Panc1 (cell line): ENCODE measurements at regions not wholly inside any gene's neighbourhood (a gene's known extent, or its start where the extent isn't known, plus 50 kb on each side); places are given as distances from the start of the nearest gene placed in this dataset.

Source experiments
- ATAC-seq: fragments of 200-7000 bp; cut with Tn5 transposase; 2 replicates; pipeline ENCODE4 v1.9.1; 2020; ENCODE audit warnings: mild to moderate bottlenecking, moderate library complexity
- BruUV-seq: library from RNA; stranded (reverse); fragments of 400-500 nt; replicated peaks from 2 replicates; lab custom pipeline; 2021; lab: Mats Ljungman, UMichigan
- CTCF ChIA-PET: fragments of 300-600 bp; sonication (Branson Sonifier 250); formaldehyde crosslinking; loops from one replicate; lab custom pipeline; 2022; ENCODE audit warnings: antibody characterized with exemption; lab: Charles Lee
- POLR2A ChIA-PET: fragments of 300-600 bp; sonication (Branson Sonifier 250); formaldehyde crosslinking; loops from one replicate; lab custom pipeline; 2022; ENCODE audit warnings: antibody characterized with exemption; lab: Charles Lee
- DNase-seq: peaks from one replicate; pipeline ENCODE4 v3.0.0-alpha.2; 2010; ENCODE audit warnings: low read depth, low spot score
- H3K27ac ChIP-seq: 2 replicates; pipeline ENCODE4 v1.5.1; 2011; ENCODE audit warnings: mild to moderate bottlenecking, low read length, inconsistent platforms
- H3K27me3 ChIP-seq: fragments of 200-500 bp; sonication (Bioruptor generic); 2 replicates; pipeline ENCODE4 v1.6.0; 2014; ENCODE audit warnings: low read length, inconsistent platforms; ENCODE audit not compliant: control insufficient read depth, insufficient read depth
- H3K36me3 ChIP-seq: fragments of 200-500 bp; sonication (Bioruptor generic); 2 replicates; pipeline ENCODE4 v1.5.1; 2014; ENCODE audit warnings: inconsistent platforms, mild to moderate bottlenecking, low read length, moderate library complexity; ENCODE audit not compliant: control insufficient read depth, insufficient read depth
- H3K4me1 ChIP-seq: 2 replicates; pipeline ENCODE4 v1.5.1; 2011; ENCODE audit warnings: inconsistent platforms, mild to moderate bottlenecking, low read length, moderate library complexity; ENCODE audit not compliant: control insufficient read depth, insufficient read depth
- H3K4me3 ChIP-seq, 2 experiments: 2 replicates each; pipeline ENCODE4 v1.5.1; 2011 to 2012; ENCODE audit warnings: low read depth in 2 of 2, low read length in 2 of 2, mild to moderate bottlenecking in 2 of 2, inconsistent platforms in 1 of 2, moderate library complexity in 1 of 2
- H3K9me3 ChIP-seq: fragments of 200-500 bp; sonication (Bioruptor generic); 2 replicates; pipeline ENCODE4 v1.5.1; 2014; ENCODE audit warnings: low read depth, mild to moderate bottlenecking, inconsistent platforms, low read length, moderate library complexity; ENCODE audit not compliant: control insufficient read depth, insufficient read depth
- POLR2AphosphoS5 ChIP-seq: IDR thresholded peaks from 2 replicates; pipeline ENCODE4 v1.6.1; 2012; ENCODE audit warnings: mild to moderate bottlenecking, low read depth, low read length, moderate library complexity
- SIN3A ChIP-seq: IDR thresholded peaks from 2 replicates; pipeline ENCODE4 v1.6.1; 2012; ENCODE audit warnings: low read depth, mild to moderate bottlenecking, low read length, moderate library complexity, borderline replicate concordance; ENCODE audit not compliant: insufficient read depth
- TCF7L2 ChIP-seq: IDR thresholded peaks from 2 replicates; pipeline ENCODE4 v1.6.1; 2011; ENCODE audit warnings: mild to moderate bottlenecking, low read depth, low read length, inconsistent platforms
- in situ Hi-C: cut with HindIII; loops from 2 replicates; pipeline ENCODE4 v1.10.0; 2016; ENCODE audit warnings: low sequenced_read_pairs, low pct_unique_long_range_greater_than_20kb
- intact Hi-C: fragments of 100-400 bp; cut with micrococcal nuclease; formaldehyde crosslinking; loops from one replicate; pipeline ENCODE4 v1.10.0; 2022; ENCODE audit not compliant: unreplicated experiment
- TF ChIP-seq, protein P1 (sequence below), 2 experiments: IDR thresholded peaks; 2 replicates each; pipeline ENCODE4 v1.6.1; 2011 to 2012; ENCODE audit warnings: low read depth in 2 of 2, control low read depth in 1 of 2, low read length in 1 of 2, mild to moderate bottlenecking in 1 of 2, moderate library complexity in 1 of 2; ENCODE audit not compliant: insufficient read depth in 1 of 2
- TF ChIP-seq, protein P2 (sequence below): fragments of 450-650 bp; IDR thresholded peaks from 2 replicates; pipeline ENCODE4 v1.5.1; 2017; ENCODE audit warnings: mild to moderate bottlenecking

DNA sequence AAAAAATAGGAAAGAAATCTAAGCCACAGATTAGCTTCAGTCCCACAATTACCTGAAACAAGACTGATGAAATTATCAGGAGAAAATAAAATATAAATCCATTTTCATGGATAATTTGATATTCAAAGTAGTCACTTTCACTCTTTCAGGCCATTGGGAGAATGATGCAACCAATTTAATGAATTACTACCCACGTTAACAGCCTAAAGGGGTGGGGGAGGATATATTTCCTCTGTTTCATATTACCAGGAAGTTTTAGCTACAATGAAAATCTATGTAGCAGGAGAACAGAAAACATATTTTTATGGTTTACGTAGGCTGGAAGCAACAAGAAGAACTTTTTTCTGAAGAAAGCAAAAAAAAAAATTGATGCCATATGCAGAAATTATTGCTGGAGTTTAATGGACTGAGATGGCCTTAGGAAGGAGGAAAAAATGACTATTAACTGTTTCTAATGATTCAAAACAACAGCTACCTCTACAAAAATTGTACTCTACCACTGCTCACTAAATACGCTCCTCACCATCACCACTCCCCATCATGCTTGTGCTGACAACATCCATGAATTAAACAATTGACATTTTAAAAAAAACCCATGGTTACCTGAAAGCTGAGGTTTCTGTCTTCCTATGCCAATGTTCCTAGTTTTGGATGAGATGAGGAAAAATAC lies 100.9 kb downstream of the CXXC4 start:
- TF ChIP-seq SIN3A (no peak), POLR2AphosphoS5 (no peak), TCF7L2 (no peak)
- TF ChIP-seq, protein P1, sequence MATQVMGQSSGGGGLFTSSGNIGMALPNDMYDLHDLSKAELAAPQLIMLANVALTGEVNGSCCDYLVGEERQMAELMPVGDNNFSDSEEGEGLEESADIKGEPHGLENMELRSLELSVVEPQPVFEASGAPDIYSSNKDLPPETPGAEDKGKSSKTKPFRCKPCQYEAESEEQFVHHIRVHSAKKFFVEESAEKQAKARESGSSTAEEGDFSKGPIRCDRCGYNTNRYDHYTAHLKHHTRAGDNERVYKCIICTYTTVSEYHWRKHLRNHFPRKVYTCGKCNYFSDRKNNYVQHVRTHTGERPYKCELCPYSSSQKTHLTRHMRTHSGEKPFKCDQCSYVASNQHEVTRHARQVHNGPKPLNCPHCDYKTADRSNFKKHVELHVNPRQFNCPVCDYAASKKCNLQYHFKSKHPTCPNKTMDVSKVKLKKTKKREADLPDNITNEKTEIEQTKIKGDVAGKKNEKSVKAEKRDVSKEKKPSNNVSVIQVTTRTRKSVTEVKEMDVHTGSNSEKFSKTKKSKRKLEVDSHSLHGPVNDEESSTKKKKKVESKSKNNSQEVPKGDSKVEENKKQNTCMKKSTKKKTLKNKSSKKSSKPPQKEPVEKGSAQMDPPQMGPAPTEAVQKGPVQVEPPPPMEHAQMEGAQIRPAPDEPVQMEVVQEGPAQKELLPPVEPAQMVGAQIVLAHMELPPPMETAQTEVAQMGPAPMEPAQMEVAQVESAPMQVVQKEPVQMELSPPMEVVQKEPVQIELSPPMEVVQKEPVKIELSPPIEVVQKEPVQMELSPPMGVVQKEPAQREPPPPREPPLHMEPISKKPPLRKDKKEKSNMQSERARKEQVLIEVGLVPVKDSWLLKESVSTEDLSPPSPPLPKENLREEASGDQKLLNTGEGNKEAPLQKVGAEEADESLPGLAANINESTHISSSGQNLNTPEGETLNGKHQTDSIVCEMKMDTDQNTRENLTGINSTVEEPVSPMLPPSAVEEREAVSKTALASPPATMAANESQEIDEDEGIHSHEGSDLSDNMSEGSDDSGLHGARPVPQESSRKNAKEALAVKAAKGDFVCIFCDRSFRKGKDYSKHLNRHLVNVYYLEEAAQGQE (IDR thresholded peaks at IDR 0.05; ENCODE audit: insufficient read depth in 1 of 2, low read depth in 2 of 2, low read length in 1 of 2): no peak
- TF ChIP-seq, protein P2, sequence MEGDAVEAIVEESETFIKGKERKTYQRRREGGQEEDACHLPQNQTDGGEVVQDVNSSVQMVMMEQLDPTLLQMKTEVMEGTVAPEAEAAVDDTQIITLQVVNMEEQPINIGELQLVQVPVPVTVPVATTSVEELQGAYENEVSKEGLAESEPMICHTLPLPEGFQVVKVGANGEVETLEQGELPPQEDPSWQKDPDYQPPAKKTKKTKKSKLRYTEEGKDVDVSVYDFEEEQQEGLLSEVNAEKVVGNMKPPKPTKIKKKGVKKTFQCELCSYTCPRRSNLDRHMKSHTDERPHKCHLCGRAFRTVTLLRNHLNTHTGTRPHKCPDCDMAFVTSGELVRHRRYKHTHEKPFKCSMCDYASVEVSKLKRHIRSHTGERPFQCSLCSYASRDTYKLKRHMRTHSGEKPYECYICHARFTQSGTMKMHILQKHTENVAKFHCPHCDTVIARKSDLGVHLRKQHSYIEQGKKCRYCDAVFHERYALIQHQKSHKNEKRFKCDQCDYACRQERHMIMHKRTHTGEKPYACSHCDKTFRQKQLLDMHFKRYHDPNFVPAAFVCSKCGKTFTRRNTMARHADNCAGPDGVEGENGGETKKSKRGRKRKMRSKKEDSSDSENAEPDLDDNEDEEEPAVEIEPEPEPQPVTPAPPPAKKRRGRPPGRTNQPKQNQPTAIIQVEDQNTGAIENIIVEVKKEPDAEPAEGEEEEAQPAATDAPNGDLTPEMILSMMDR: no peak
- in situ Hi-C loops: no loop called here
- no peaks in the 10 kb centered on the region for H3K36me3 ChIP-seq
- intact Hi-C loops: no loop called here
- ChIA-PET POLR2A (no interaction called here), CTCF (no interaction called here)
- no peak overlapping the region for H3K27ac ChIP-seq
- no peaks in the 10 kb centered on the region for H3K27me3 ChIP-seq
- DNase-seq: no peak
- H3K4me3 ChIP-seq: no peak overlapping the region
- H3K9me3 ChIP-seq: no peaks in the 10 kb centered on the region
- H3K4me1 ChIP-seq: no peaks in the 10 kb centered on the region
- no TSS peak for BruUV-seq
- ATAC-seq: no peak

DNA sequence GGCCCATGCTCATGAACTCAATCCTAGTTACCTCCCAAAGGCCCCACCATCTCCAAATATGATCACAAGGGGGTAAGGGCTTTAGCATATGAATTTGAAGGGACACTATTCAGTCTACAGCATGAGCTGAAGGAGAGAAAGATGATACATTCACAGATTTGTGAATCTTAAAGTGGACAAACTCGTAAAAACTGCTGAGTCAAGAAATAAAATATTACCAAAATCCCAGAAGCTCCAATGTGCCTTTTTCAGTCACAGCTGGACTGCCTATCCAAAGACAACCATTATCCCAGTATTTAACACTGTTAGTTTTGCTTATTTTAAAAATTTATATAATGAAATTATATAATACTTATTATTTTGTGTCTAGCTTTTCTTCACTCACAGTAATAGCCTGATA lies 109.0 kb downstream of the CXXC4 start:
- Histone ChIP-seq H3K9me3 (no peaks in the 10 kb centered on the region), H3K27ac (no peak overlapping the region), H3K4me1 (no peaks in the 10 kb centered on the region), H3K27me3 (no peaks in the 10 kb centered on the region), H3K36me3 (no peaks in the 10 kb centered on the region), H3K4me3 (no peak overlapping the region)
- TF ChIP-seq, protein P1 (IDR thresholded peaks at IDR 0.05; ENCODE audit: insufficient read depth in 1 of 2, low read depth in 2 of 2, low read length in 1 of 2): no peak
- TF ChIP-seq SIN3A (no peak), POLR2AphosphoS5 (no peak), TCF7L2 (no peak)
- TF ChIP-seq, protein P2: no peak
- no TSS peak for BruUV-seq
- in situ Hi-C loops (no loop called here), intact Hi-C loops (no loop called here)
- DNase-seq (no peak), ATAC-seq (no peak)
- ChIA-PET POLR2A (no interaction called here), CTCF (no interaction called here)
